Rectal smooth muscle tissue (tissue), 1 donor: ENCODE measurements at regions not wholly inside any gene's neighbourhood (a gene's known extent, or its start where the extent isn't known, plus 50 kb on each side); places are given as distances from the start of the nearest gene placed in this dataset.
"Not testable (repeated sequence)": the region's sequence is repeated elsewhere in the genome, so short reads cannot be mapped to it uniquely, and the experiment has no call there.

ENCODE experiments used
- H3K27ac ChIP-seq: one replicate; pipeline ENCODE4 v1.7.0; 2013; ENCODE audit warnings: low read depth, low read length, inconsistent platforms
- H3K27me3 ChIP-seq: one replicate; pipeline ENCODE4 v1.7.0; 2013; ENCODE audit warnings: low read length; ENCODE audit not compliant: control insufficient read depth, insufficient read depth
- H3K36me3 ChIP-seq: one replicate; pipeline ENCODE4 v1.7.0; 2013; ENCODE audit warnings: low read length; ENCODE audit not compliant: control insufficient read depth, insufficient read depth
- H3K4me1 ChIP-seq: one replicate; pipeline ENCODE4 v1.7.0; 2013; ENCODE audit warnings: low read length; ENCODE audit not compliant: control insufficient read depth, insufficient read depth
- H3K4me3 ChIP-seq: one replicate; pipeline ENCODE4 v1.7.0; 2013; ENCODE audit warnings: low read length
- H3K9ac ChIP-seq: one replicate; pipeline ENCODE4 v1.7.0; 2013; ENCODE audit warnings: low read length

- Histone ChIP-seq H3K4me3 (no peak overlapping the region), H3K36me3 (no peaks in the 10 kb centered on the region), H3K4me1 (no peaks in the 10 kb centered on the region), H3K27me3 (no peaks in the 10 kb centered on the region), H3K9ac (no peak overlapping the region), H3K27ac (no peak overlapping the region)
Measured at GRCh38 chr16:86733546-86734254, 155.4 kb downstream of the FOXL1 start.

- H3K27me3 ChIP-seq, result peaks cover 3% of the 10 kb centered on the region
Measured at GRCh38 chr16:86734543-86735460, 156.5 kb downstream of the FOXL1 start.

GRCh38 chr16:86735727-86736126 lies 157.4 kb downstream of the FOXL1 start:
- Histone ChIP-seq H3K27me3 (peaks cover 11% of the 10 kb centered on the region), H3K9ac (no peak overlapping the region), H3K36me3 (no peaks in the 10 kb centered on the region), H3K27ac (no peak overlapping the region), H3K4me3 (no peak overlapping the region), H3K4me1 (no peaks in the 10 kb centered on the region)

More at GRCh38 chr16:86734543-86735460, 156.5 kb downstream of the FOXL1 start:
- no peak overlapping the region for H3K4me3 ChIP-seq
- H3K4me1 ChIP-seq, result no peaks in the 10 kb centered on the region
- no peak overlapping the region for H3K9ac ChIP-seq
- H3K27ac ChIP-seq, result no peak overlapping the region
- no peaks in the 10 kb centered on the region for H3K36me3 ChIP-seq

- peaks cover 14% of the 10 kb centered on the region for H3K27me3 ChIP-seq
- no peaks in the 10 kb centered on the region for H3K4me1 ChIP-seq
- H3K4me3 ChIP-seq, result no peak overlapping the region
- H3K36me3 ChIP-seq, result no peaks in the 10 kb centered on the region
- no peak overlapping the region for H3K27ac ChIP-seq
- no peak overlapping the region for H3K9ac ChIP-seq
Measured at GRCh38 chr16:86736502-86736901, 158.2 kb downstream of the FOXL1 start.

GRCh38 chr16:86737083-86737482 lies 158.7 kb downstream of the FOXL1 start:
- Histone ChIP-seq H3K4me3 (no peak overlapping the region), H3K27me3 (peaks cover 15% of the 10 kb centered on the region), H3K36me3 (no peaks in the 10 kb centered on the region), H3K4me1 (no peaks in the 10 kb centered on the region), H3K27ac (no peak overlapping the region), H3K9ac (no peak overlapping the region)

GRCh38 chr16:86738322-86738721 lies 160.0 kb downstream of the FOXL1 start:
- H3K27me3 ChIP-seq, result peaks cover 15% of the 10 kb centered on the region
- H3K4me1 ChIP-seq, H3K27ac ChIP-seq, H3K9ac ChIP-seq, H3K36me3 ChIP-seq, H3K4me3 ChIP-seq: not testable (repeated sequence)

- Histone ChIP-seq H3K4me1 (no peaks in the 10 kb centered on the region), H3K4me3 (no peak overlapping the region), H3K27ac (no peak overlapping the region), H3K27me3 (peaks cover 15% of the 10 kb centered on the region), H3K9ac (no peak overlapping the region), H3K36me3 (no peaks in the 10 kb centered on the region)
Measured at GRCh38 chr16:86739178-86739577, 160.8 kb downstream of the FOXL1 start.

- Histone ChIP-seq H3K9ac (no peak overlapping the region), H3K27ac (no peak overlapping the region), H3K27me3 (peaks cover 15% of the 10 kb centered on the region), H3K4me1 (no peaks in the 10 kb centered on the region), H3K36me3 (no peaks in the 10 kb centered on the region), H3K4me3 (no peak overlapping the region)
Measured at GRCh38 chr16:86739808-86740207, 161.5 kb downstream of the FOXL1 start.

- Histone ChIP-seq H3K4me1 (no peaks in the 10 kb centered on the region), H3K4me3 (no peak overlapping the region), H3K36me3 (no peaks in the 10 kb centered on the region), H3K27ac (no peak overlapping the region), H3K9ac (no peak overlapping the region), H3K27me3 (peaks cover 15% of the 10 kb centered on the region)
Measured at GRCh38 chr16:86740298-86740697, 161.9 kb downstream of the FOXL1 start.

GRCh38 chr16:86740906-86741799 lies 162.8 kb downstream of the FOXL1 start:
- Histone ChIP-seq H3K9ac (no peak overlapping the region), H3K36me3 (no peaks in the 10 kb centered on the region), H3K4me3 (peak overlapping the region; percentile 29), H3K27me3 (peaks cover 15% of the 10 kb centered on the region), H3K27ac (no peak overlapping the region), H3K4me1 (no peaks in the 10 kb centered on the region)

- no peak overlapping the region for H3K4me3 ChIP-seq
- H3K9ac ChIP-seq, result no peak overlapping the region
- H3K27ac ChIP-seq, result no peak overlapping the region
- H3K27me3 ChIP-seq, result no peaks in the 10 kb centered on the region
- H3K4me1 ChIP-seq, result no peaks in the 10 kb centered on the region
- H3K36me3 ChIP-seq, result no peaks in the 10 kb centered on the region
Measured at GRCh38 chr16:86747761-86748160, 169.4 kb downstream of the FOXL1 start.

- Histone ChIP-seq H3K27ac (no peak overlapping the region), H3K27me3 (no peaks in the 10 kb centered on the region), H3K9ac (no peak overlapping the region), H3K4me1 (no peaks in the 10 kb centered on the region), H3K4me3 (no peak overlapping the region), H3K36me3 (no peaks in the 10 kb centered on the region)
Measured at GRCh38 chr16:86748652-86749051, 170.3 kb downstream of the FOXL1 start.
